GM21723 (cell line): ENCODE measurements at regions not wholly inside any gene's neighbourhood (a gene's known extent, or its start where the extent isn't known, plus 50 kb on each side); places are given as distances from the start of the nearest gene placed in this dataset.

Experiments
- ATAC-seq: cut with Tn5 transposase; IDR thresholded peaks from one replicate; pipeline ENCODE4 v1.9.1; 2021; ENCODE audit warnings: mild to moderate bottlenecking, moderate library complexity; ENCODE audit not compliant: unreplicated experiment

GRCh38 chr1:201761178-201761577 is 67.8 kb upstream of the IPO9 start:
- no peak for ATAC-seq

GRCh38 chr1:201761871-201762270 is 67.1 kb upstream of the IPO9 start:
- ATAC-seq = no peak

GRCh38 chr1:201762381-201762780 is 66.6 kb upstream of the IPO9 start:
- ATAC-seq = no peak

- ATAC-seq = no peak
Measured at GRCh38 chr1:201763455-201764140, 65.4 kb upstream of the IPO9 start.

GRCh38 chr1:201764166-201764565 is 64.8 kb upstream of the IPO9 start:
- ATAC-seq = no peak

- no peak for ATAC-seq
Measured at GRCh38 chr1:201764579-201764978, 64.4 kb upstream of the IPO9 start.

- ATAC-seq = no peak
Measured at GRCh38 chr1:201766131-201766866, 62.7 kb upstream of the IPO9 start.

- no peak for ATAC-seq
Measured at GRCh38 chr1:201767339-201767738, 61.6 kb upstream of the IPO9 start.

- no peak for ATAC-seq
Measured at GRCh38 chr1:201769072-201769471, 59.9 kb upstream of the IPO9 start.

GRCh38 chr1:201769966-201770365 is 59.0 kb upstream of the IPO9 start:
- ATAC-seq = no peak

GRCh38 chr1:201771466-201771865 is 57.5 kb upstream of the IPO9 start:
- ATAC-seq = no peak

GRCh38 chr1:201772178-201772577 is 56.8 kb upstream of the IPO9 start:
- ATAC-seq = no peak

- ATAC-seq = no peak
Measured at GRCh38 chr1:201773764-201774163, 55.2 kb upstream of the IPO9 start.

- ATAC-seq = no peak
Measured at GRCh38 chr1:201774224-201774982, 54.6 kb upstream of the IPO9 start.

- ATAC-seq = no peak
Measured at GRCh38 chr1:201774983-201775344, 54.0 kb upstream of the IPO9 start.

- ATAC-seq = no peak
Measured at GRCh38 chr1:201775380-201775779, 53.6 kb upstream of the IPO9 start.

GRCh38 chr1:201778279-201779065 is 50.5 kb upstream of the IPO9 start:
- ATAC-seq = no peak
